Activated CD4-positive, alpha-beta T cell treated with anti-CD3 and anti-CD28 coated beads, Interleukin-2, Interleukin-4, amounts not matched to agents 100 ng/mL and 50 ng/mL, durations not matched to agents 16 hours and 8 hours (primary cell): ENCODE measurements at regions not wholly inside any gene's neighbourhood (a gene's known extent, or its start where the extent isn't known, plus 50 kb on each side); places are given as distances from the start of the nearest gene placed in this dataset.
"Not testable (repeated sequence)": the region's sequence is repeated elsewhere in the genome, so short reads cannot be mapped to it uniquely, and the experiment has no call there.

ENCODE experiments used
- DNase-seq: peaks from one replicate; pipeline ENCODE4 v3.0.0-alpha.2; 2020; ENCODE audit warnings: low spot score

- DNase-seq: no peak
Observed at GRCh38 chr5:172528440-172528839, 74.1 kb upstream of the SH3PXD2B start.

- no peak for DNase-seq
Observed at GRCh38 chr5:172527559-172527958, 73.2 kb upstream of the SH3PXD2B start.

- DNase-seq: no peak
Observed at GRCh38 chr5:172525996-172526360, 71.7 kb upstream of the SH3PXD2B start.

GRCh38 chr5:172525307-172525995, 71.1 kb upstream of the SH3PXD2B start:
- DNase-seq: no peak

GRCh38 chr5:172524573-172525021, 70.3 kb upstream of the SH3PXD2B start:
- no peak for DNase-seq

GRCh38 chr5:172523146-172523745, 68.9 kb upstream of the SH3PXD2B start:
- DNase-seq: no peak

GRCh38 chr5:172521338-172521932, 67.1 kb upstream of the SH3PXD2B start:
- no peak for DNase-seq

- DNase-seq: no peak
Observed at GRCh38 chr5:172511952-172512351, 57.6 kb upstream of the SH3PXD2B start.

GRCh38 chr5:172509405-172509781, 55.1 kb upstream of the SH3PXD2B start:
- DNase-seq: no peak

GRCh38 chr5:172508471-172509404, 54.4 kb upstream of the SH3PXD2B start:
- no peak for DNase-seq

GRCh38 chr5:172507485-172507884, 53.2 kb upstream of the SH3PXD2B start:
- not testable (repeated sequence) for DNase-seq

GRCh38 chr5:172506921-172507320, 52.6 kb upstream of the SH3PXD2B start:
- no peak for DNase-seq

GRCh38 chr5:172506251-172506650, 51.9 kb upstream of the SH3PXD2B start:
- no peak for DNase-seq

GRCh38 chr5:172505845-172506244, 51.5 kb upstream of the SH3PXD2B start:
- DNase-seq: no peak

GRCh38 chr5:172505403-172505759, 51.1 kb upstream of the SH3PXD2B start:
- no peak for DNase-seq

GRCh38 chr5:172504701-172505402, 50.5 kb upstream of the SH3PXD2B start:
- DNase-seq: no peak

GRCh38 chr5:172503925-172504700, 49.8 kb upstream of the SH3PXD2B start:
- DNase-seq: no peak
